Transverse colon (tissue), 4 donors: ENCODE measurements at regions not wholly inside any gene's neighbourhood (a gene's known extent, or its start where the extent isn't known, plus 50 kb on each side); places are given as distances from the start of the nearest gene placed in this dataset.

Source experiments
- EP300 ChIP-seq: sonication (generic); formaldehyde crosslinking; IDR thresholded peaks from one replicate; pipeline ENCODE4 v1.6.1; 2017; ENCODE audit warnings: antibody characterized with exemption, low read depth
- POLR2A ChIP-seq: fragments of 450-650 bp; IDR thresholded peaks from one replicate; pipeline ENCODE4 v1.6.1; 2016; ENCODE audit warnings: antibody characterized with exemption, mild to moderate bottlenecking, moderate library complexity
- POLR2AphosphoS5 ChIP-seq, 3 donors: sonication (generic); formaldehyde crosslinking; IDR thresholded peaks; one replicate each; pipeline ENCODE4 v1.6.1; 2016; ENCODE audit warnings: antibody characterized with exemption in 3 of 3
- TF ChIP-seq, protein P1 (sequence below), 5 experiments: fragments of 200-600 bp in 3 of 5; fragments of 450-650 bp in 2 of 5; sonication (generic) in 3 of 5; IDR thresholded peaks; 1 replicate in 2 of 5; 2 replicates in 3 of 5; pipeline ENCODE4 v1.5.1; 2016 to 2017; ENCODE audit warnings: antibody characterized with exemption in 5 of 5, inconsistent platforms in 3 of 5, mild to moderate bottlenecking in 2 of 5, moderate library complexity in 1 of 5

DNA sequence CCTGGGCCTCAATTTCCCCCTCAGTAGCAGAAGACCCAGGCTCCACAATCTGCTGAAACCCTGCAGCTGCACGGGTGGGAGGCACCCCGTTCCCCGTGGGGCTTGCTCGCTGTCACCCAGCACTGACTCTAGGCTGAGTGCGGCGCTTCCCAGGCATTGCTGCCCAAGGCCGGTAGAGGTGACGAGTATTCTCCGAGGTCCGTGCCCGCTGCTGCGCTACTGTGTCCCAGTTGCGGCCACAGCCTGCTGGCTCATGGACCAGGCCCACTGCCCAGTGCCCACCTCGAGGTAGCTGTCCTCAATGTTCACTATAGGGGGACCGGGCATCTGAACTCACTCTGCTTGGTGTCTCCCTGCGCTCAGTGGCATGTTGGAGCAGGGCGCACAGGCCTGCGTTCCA lies 74.7 kb downstream of the GSC start:
- TF ChIP-seq, protein P1, sequence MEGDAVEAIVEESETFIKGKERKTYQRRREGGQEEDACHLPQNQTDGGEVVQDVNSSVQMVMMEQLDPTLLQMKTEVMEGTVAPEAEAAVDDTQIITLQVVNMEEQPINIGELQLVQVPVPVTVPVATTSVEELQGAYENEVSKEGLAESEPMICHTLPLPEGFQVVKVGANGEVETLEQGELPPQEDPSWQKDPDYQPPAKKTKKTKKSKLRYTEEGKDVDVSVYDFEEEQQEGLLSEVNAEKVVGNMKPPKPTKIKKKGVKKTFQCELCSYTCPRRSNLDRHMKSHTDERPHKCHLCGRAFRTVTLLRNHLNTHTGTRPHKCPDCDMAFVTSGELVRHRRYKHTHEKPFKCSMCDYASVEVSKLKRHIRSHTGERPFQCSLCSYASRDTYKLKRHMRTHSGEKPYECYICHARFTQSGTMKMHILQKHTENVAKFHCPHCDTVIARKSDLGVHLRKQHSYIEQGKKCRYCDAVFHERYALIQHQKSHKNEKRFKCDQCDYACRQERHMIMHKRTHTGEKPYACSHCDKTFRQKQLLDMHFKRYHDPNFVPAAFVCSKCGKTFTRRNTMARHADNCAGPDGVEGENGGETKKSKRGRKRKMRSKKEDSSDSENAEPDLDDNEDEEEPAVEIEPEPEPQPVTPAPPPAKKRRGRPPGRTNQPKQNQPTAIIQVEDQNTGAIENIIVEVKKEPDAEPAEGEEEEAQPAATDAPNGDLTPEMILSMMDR (IDR thresholded peaks at IDR 0.05) = no peak
- no peak for TF ChIP-seq POLR2A
- no peak for TF ChIP-seq EP300
- no peak for TF ChIP-seq POLR2AphosphoS5 (IDR thresholded peaks at IDR 0.05)
